ENCODE measurements at regions not wholly inside any gene's neighbourhood (a gene's known extent, or its start where the extent isn't known, plus 50 kb on each side); places are given as distances from the start of the nearest gene placed in this dataset.

- no peak for DNase-seq
Measured at GRCh38 chr6:168130697-168131371, 51.8 kb upstream of the FRMD1 start.

GRCh38 chr6:168130168-168130696 lies 51.2 kb upstream of the FRMD1 start:
- DNase-seq: no peak

- no peak for DNase-seq
Measured at GRCh38 chr6:168129292-168130167, 50.5 kb upstream of the FRMD1 start.

- no peak for DNase-seq
Measured at GRCh38 chr6:168128631-168129291, 49.7 kb upstream of the FRMD1 start.
